PFSK-1 (cell line): ENCODE measurements at regions not wholly inside any gene's neighbourhood (a gene's known extent, or its start where the extent isn't known, plus 50 kb on each side); places are given as distances from the start of the nearest gene placed in this dataset.

ENCODE experiments used
- FOXP2 ChIP-seq: optimal IDR thresholded peaks from 2 replicates; pipeline ENCODE3; 2011; ENCODE audit warnings: borderline replicate concordance, control low read depth, inconsistent platforms; ENCODE audit not compliant: insufficient read depth; ENCODE audit errors: extremely low read length, extremely low read depth
- POLR2AphosphoS5 ChIP-seq: IDR thresholded peaks from 2 replicates; pipeline ENCODE4 v1.6.1; 2012; ENCODE audit warnings: low read depth, mild to moderate bottlenecking, control low read depth, low read length, moderate library complexity
- REST ChIP-seq, 2 experiments: IDR thresholded peaks; 2 replicates each; pipeline versions ENCODE4 v1.6.1 to v1.8.0; 2011 to 2012; ENCODE audit warnings: low read depth in 2 of 2, low read length in 2 of 2, control low read depth in 1 of 2, inconsistent platforms in 1 of 2, mild to moderate bottlenecking in 1 of 2, moderate library complexity in 1 of 2; ENCODE audit not compliant: insufficient read depth in 1 of 2
- SIN3A ChIP-seq: IDR thresholded peaks from 2 replicates; pipeline ENCODE4 v1.6.1; 2012; ENCODE audit warnings: mild to moderate bottlenecking, low read length, moderate library complexity, borderline replicate concordance; ENCODE audit not compliant: insufficient read depth
- TAF1 ChIP-seq: IDR thresholded peaks from 2 replicates; pipeline ENCODE4 v1.6.1; 2012; ENCODE audit warnings: low read length, control low read depth, borderline replicate concordance; ENCODE audit not compliant: insufficient read depth

- no peak for TF ChIP-seq TAF1
- TF ChIP-seq POLR2AphosphoS5: no peak
- no peak for TF ChIP-seq REST (IDR thresholded peaks at IDR 0.05; ENCODE audit: insufficient read depth in 1 of 2, low read depth in 2 of 2, low read length in 2 of 2)
- TF ChIP-seq SIN3A: no peak
- no peak for TF ChIP-seq FOXP2
These were observed 88.0 kb upstream of the PBX1 start for GRCh38 chr1:164470996-164471395.
